G401.6 (cell line): ENCODE measurements at regions not wholly inside any gene's neighbourhood (a gene's known extent, or its start where the extent isn't known, plus 50 kb on each side); places are given as distances from the start of the nearest gene placed in this dataset.

ENCODE experiments used
- FAIRE-seq: peaks from 2 replicates; lab custom pipeline; 2012; peaks lifted over from hg19 to GRCh38; lab: Jason Lieb, UNC

- FAIRE-seq, result no peak
Observed at GRCh38 chr6:147821295-147821897, 312.9 kb downstream of the SAMD5 start.

- FAIRE-seq, result no peak
Observed at GRCh38 chr6:147823936-147824335, 315.4 kb downstream of the SAMD5 start.

GRCh38 chr6:147825848-147826247 lies 317.4 kb downstream of the SAMD5 start:
- no peak for FAIRE-seq

GRCh38 chr6:147826698-147827097 lies 318.2 kb downstream of the SAMD5 start:
- FAIRE-seq, result no peak

GRCh38 chr6:147829418-147829817 lies 320.9 kb downstream of the SAMD5 start:
- FAIRE-seq, result no peak

- no peak for FAIRE-seq
Observed at GRCh38 chr6:147829835-147830234, 321.3 kb downstream of the SAMD5 start.

GRCh38 chr6:147831356-147831755 lies 322.9 kb downstream of the SAMD5 start:
- no peak for FAIRE-seq

GRCh38 chr6:147833607-147834006 lies 325.1 kb downstream of the SAMD5 start:
- no peak for FAIRE-seq

GRCh38 chr6:147834084-147834776 lies 325.7 kb downstream of the SAMD5 start:
- FAIRE-seq, result no peak

GRCh38 chr6:147837540-147837939 lies 329.1 kb downstream of the SAMD5 start:
- no peak for FAIRE-seq

GRCh38 chr6:147839708-147840610 lies 331.5 kb downstream of the SAMD5 start:
- FAIRE-seq, result no peak

- FAIRE-seq, result no peak
Observed at GRCh38 chr6:147841547-147842148, 333.2 kb downstream of the SAMD5 start.

GRCh38 chr6:147849401-147850330 lies 341.2 kb downstream of the SAMD5 start:
- no peak for FAIRE-seq

GRCh38 chr6:147852772-147853171 lies 344.3 kb downstream of the SAMD5 start:
- no peak for FAIRE-seq

GRCh38 chr6:147853574-147853973 lies 345.1 kb downstream of the SAMD5 start:
- FAIRE-seq, result no peak

- FAIRE-seq, result no peak
Observed at GRCh38 chr6:147855803-147856482, 347.5 kb downstream of the SAMD5 start.

GRCh38 chr6:147856687-147857086 lies 348.2 kb downstream of the SAMD5 start:
- FAIRE-seq, result no peak

- FAIRE-seq, result no peak
Observed at GRCh38 chr6:147858421-147858820, 349.9 kb downstream of the SAMD5 start.

GRCh38 chr6:147859071-147859470 lies 350.6 kb downstream of the SAMD5 start:
- no peak for FAIRE-seq

GRCh38 chr6:147861696-147862095 lies 353.2 kb downstream of the SAMD5 start:
- no peak for FAIRE-seq
